ENCODE measurements at regions not wholly inside any gene's neighbourhood (a gene's known extent, or its start where the extent isn't known, plus 50 kb on each side); places are given as distances from the start of the nearest gene placed in this dataset.
A peak's percentile ranks its signal among the peaks of the same experiment; 100 is the strongest.

DNA sequence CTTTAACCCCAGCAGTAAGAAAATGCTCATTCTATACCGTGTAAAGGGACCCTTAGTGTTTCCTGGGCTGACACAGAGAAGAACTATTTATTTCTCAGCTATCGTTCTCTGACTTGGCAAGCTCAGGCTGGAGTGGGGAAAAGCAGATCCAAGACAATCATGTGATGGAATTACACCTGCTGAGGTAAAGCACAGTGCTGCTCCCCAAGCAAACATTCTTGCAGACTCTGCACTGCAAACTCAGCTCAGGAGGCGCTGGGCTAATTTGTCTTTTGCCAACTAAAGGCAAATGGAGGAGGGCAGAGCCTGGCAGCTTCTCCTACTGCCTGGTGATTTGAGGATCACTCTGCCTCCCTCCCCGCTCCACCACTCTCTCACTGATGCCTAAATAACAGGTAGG is 57.8 kb upstream of the FUT8 start:
- DNase-seq (ENCODE audit: low read depth) = no peak

DNA sequence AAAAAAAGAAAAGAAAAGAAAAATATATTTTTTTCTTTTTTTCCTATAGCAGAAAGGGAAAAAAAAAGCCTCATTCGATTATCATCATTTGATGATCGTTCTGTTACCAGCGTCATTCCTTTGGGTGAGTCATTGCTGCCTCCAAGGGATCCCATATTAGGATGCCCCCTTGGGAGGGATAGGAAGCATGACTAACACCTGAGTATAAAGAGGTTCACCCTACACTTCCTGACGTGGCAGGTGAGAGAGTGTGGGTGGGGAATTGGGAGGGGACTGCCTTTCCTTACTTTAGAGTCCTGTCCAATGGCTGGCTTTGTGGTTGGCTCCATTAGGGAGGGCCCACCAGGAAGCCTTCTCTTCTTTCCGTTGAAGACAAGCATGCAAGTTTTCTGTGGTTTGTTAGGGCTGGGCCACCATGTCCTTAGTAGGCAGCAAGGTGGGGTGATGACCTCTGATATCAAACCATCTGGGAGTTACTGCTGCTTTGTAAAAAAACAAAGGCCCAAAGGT is 56.1 kb upstream of the FUT8 start:
- peak; percentile 5 for DNase-seq (ENCODE audit: low read depth)

DNA sequence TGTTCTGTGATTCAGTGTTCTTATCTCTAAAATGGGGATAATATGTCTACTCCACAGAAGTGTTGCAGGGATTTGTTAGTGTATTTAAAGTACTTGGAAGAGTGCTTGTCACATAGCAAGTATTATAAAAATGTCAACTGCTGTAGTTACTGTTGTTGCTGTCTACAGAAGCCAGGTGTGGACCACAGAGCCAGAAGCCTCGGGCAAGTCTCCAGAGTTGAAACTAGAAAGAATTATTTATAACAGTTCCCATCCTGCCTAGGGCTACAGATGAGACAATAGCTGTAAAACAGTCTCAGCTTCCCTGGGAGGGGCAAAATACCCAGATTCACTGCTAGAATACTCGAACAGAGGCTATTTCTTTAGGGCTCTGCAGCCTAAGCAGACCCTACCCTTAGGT is 55.4 kb upstream of the FUT8 start:
- no peak for DNase-seq (ENCODE audit: low read depth)

DNA sequence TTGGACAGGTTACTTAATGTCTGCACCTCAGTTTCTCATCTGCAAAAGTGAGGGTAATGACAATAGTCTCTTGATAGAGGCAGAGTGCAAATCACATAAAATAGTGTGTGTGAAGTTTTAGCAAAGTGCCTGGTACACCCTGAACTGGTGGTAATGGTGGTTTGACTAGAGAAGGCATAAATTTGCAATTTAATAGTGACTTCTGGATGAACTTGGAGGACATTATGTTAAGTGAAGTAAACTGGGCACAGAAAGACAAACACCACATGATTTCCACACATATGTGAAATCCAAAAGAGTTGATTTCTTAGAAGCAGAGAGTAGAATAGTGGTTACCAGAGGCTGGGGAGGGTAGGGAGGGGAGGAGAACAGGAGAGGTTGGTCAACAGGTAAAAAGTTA is 54.8 kb upstream of the FUT8 start:
- no peak for DNase-seq (ENCODE audit: low read depth)

DNA sequence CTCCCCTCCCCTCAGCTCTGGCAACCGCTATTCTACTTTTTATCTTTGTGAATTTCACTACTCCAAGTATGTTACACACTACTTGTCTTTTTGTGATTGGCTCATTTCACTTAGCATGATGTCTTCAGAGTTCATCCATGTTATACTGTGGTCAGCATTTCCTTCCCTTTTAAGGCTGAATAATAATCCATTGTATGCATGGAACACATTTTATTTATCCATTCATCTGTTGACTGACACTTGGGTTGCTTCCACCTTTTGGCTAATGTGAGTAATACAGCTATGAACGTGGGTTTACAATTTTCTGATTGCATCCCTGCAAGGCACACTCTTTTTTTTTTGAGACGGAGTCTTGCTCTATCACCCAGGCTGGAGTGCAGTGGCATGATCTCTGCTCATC is 53.0 kb upstream of the FUT8 start:
- DNase-seq (ENCODE audit: low read depth) = no peak

DNA sequence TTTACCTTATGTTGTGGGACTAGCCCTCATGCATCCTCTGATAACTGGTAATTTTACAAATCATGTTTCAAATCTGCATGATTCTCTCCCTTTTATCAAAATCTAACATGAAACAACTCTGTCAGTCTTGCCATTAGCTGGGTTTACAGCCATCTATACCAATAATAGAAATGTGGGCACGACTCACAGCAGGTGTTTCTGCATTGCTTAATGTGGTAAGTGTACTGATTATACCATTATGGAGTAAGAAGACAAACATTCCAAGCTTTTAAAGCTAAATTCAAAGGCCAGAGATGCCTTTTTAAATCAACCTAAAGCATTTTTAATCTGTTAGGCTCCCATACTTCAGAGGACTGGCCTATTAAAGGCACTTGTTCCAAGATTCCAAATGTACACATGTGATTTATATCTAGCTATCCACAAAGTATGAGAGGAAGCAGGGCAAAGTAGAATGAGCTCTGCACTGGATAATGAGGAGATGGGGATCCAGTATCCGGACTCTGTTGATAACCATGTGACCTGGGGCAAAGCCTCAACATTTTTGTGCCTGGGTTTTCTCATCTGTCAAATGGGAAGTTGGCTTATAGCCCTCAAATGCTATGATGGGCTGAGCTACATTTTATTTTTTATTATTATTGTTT is 52.3 kb upstream of the FUT8 start:
- DNase-seq (ENCODE audit: low read depth) = no peak

DNA sequence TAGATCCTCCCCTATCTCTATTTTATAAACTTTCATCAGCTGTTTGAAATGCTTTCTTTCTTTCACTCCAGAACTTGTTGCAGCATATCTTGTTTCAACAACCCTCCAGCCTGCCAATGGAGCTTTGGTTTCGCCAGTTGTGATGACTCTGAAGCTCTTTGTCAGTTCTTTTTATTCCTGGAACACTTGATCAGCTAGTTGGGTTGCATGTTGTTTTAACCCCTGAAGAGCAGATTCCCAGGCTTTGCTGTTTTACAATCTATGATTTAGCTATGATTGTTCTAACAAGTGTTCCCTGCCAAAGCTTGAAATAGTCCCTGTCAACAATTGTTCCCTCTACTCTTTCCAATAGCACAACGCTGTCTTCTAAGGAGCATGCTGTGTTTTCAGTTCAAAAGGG is 50.6 kb upstream of the FUT8 start:
- no peak for DNase-seq (ENCODE audit: low read depth)
